Retinal pigment epithelial cell (primary cell): ENCODE measurements at regions not wholly inside any gene's neighbourhood (a gene's known extent, or its start where the extent isn't known, plus 50 kb on each side); places are given as distances from the start of the nearest gene placed in this dataset.
"Not testable (repeated sequence)": the region's sequence is repeated elsewhere in the genome, so short reads cannot be mapped to it uniquely, and the experiment has no call there.

Experiments used
- DNase-seq: peaks from one replicate; pipeline ENCODE4 v3.0.0-alpha.2; 2010; ENCODE audit warnings: low read depth
- H3K4me3 ChIP-seq: 2 replicates; pipeline ENCODE4 v1.5.1; 2011; ENCODE audit warnings: mild to moderate bottlenecking, low read length, control low read depth, moderate library complexity
- CTCF ChIP-seq: conservative IDR thresholded peaks from 2 replicates; pipeline ENCODE4 v1.5.1; 2011; ENCODE audit warnings: low read depth, low read length, control low read depth, inconsistent platforms

DNA sequence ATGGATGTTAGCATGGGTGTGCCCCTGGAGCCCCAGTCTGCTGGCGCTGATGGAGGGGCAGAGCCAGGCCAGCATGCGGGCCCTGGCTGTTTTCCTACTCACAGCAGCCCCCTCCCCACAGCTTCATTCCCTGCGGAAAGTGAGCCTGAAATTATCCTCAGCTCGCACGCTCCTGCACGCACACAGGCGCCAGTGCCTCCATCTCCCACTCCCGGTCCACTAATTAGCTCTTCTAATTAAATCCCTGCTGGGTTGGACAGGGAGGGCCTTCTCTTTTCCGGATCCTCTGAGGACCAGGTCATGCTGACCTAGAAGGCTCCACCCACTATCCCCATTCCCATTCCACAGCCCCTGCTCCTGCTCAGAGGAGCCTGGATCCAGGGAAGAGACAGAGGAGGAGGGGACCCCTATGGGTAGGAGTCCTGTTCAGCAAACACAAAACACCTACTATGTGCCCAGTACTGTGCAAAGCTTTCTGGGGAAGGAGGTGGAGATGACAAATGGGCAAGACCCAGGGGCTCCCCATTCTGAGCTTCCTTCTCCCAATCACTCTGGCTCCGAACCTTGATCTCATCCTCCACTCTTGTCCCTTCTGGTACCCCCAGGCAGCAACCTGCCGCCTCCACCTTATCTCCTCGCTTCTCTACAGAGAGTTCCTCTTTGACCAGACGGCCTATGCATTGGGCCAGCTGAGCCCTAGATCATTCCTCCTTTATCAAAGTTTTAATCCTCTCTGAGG lies 70.2 kb upstream of the CCDC167 start:
- DNase-seq, result no peak
- no peak overlapping the region for H3K4me3 ChIP-seq
- no peak for TF ChIP-seq CTCF

DNA sequence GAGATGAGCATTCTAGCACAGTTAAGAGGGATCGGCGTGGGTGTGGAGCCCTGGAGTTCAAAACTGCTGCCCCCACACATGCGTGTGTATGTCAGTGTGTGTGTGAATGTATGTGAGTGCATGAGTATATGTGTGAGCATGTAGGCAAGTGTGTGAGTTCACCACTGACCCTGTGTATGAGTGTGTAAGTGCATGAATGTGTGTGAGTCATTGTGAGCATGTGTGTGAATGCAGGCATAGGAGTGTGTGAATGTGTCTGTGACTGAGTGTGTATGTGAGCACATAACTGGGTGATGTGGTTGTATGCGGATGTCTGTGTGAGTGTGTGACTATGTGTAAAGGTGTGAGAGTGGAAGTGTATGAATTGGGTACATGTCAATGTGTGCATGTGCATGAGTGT lies 69.6 kb upstream of the CCDC167 start:
- no peak overlapping the region for H3K4me3 ChIP-seq
- DNase-seq, result no peak
- TF ChIP-seq CTCF, result no peak

- no peak for TF ChIP-seq CTCF
- no peak for DNase-seq
- no peak overlapping the region for H3K4me3 ChIP-seq
These were observed 67.3 kb upstream of the CCDC167 start for GRCh38 chr6:37566950-37567349.

GRCh38 chr6:37566111-37566949 lies 66.6 kb upstream of the CCDC167 start:
- no peak for DNase-seq
- H3K4me3 ChIP-seq, result peak overlapping the region; percentile 53
- TF ChIP-seq CTCF, result peak; percentile 81

- H3K4me3 ChIP-seq, result peak overlapping the region; percentile 53
- TF ChIP-seq CTCF, result peak; percentile 39
- no peak for DNase-seq
These were observed 65.8 kb upstream of the CCDC167 start for GRCh38 chr6:37565267-37566110.

DNA sequence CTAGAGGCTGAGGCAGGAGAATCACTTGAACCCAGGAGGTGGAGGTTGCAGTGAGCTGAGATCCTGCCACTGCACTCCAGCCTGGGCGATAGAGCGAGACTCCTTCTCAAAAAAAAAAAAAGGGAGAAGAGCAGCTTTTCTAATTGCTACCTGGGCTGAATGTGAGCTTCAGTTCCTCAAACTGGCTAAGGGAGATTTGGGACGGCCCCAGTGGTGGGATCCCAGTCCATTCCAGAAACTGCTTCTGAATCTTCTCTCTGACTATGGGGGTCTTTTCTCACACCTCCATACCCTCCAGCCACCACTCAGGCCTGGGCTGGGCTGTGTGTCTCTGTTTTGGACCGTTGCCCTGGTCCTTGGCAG lies 63.2 kb upstream of the CCDC167 start:
- H3K4me3 ChIP-seq, DNase-seq: not testable (repeated sequence)

DNA sequence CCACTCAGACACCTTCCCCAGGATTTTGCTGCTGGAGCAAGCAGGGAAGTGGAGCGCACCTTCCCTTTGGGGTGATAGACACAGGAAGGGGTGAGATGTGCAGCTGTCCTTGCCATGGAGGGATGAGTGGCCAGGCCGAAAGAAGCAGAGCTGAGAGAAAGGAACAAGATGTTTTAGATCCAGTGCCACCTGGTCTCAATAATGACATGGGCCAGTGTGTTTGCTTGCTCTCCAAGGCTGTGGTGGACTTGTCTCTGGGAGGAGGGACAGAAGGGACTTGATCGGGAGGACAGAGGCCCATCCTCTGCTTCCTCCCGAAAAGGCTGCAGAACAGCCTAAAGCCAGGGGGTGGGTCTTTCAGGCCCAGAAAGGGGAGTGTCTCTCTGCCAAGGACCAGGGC lies 61.7 kb upstream of the CCDC167 start:
- H3K4me3 ChIP-seq, result no peak overlapping the region
- no peak for TF ChIP-seq CTCF
- DNase-seq, result no peak
